Caki2 (cell line): ENCODE measurements at regions not wholly inside any gene's neighbourhood (a gene's known extent, or its start where the extent isn't known, plus 50 kb on each side); places are given as distances from the start of the nearest gene placed in this dataset.

ENCODE experiments used
- DNase-seq: peaks from one replicate; pipeline ENCODE4 v3.0.0-alpha.2; 2015; ENCODE audit warnings: low read depth
- in situ Hi-C: cut with HindIII; loops from 2 replicates; pipeline ENCODE4 v1.10.0; 2016; ENCODE audit warnings: low sequenced_read_pairs, low pct_unique_long_range_greater_than_20kb, mixed read lengths

- peak; percentile 55 for DNase-seq
- in situ Hi-C loops: no loop called here
Measured at GRCh38 chr22:46082633-46083032, 67.7 kb upstream of the PPARA start.

GRCh38 chr22:46083383-46084350, 66.7 kb upstream of the PPARA start:
- in situ Hi-C loops: no loop called here
- peak; percentile 59 for DNase-seq

GRCh38 chr22:46084376-46084775, 66.0 kb upstream of the PPARA start:
- in situ Hi-C loops: no loop called here
- peak; percentile 54 for DNase-seq

GRCh38 chr22:46084943-46085827, 65.1 kb upstream of the PPARA start:
- DNase-seq: peak; percentile 92
- in situ Hi-C loops: no loop called here

- in situ Hi-C loops: no loop called here
- peak; percentile 89 for DNase-seq
Measured at GRCh38 chr22:46085828-46086576, 64.3 kb upstream of the PPARA start.

GRCh38 chr22:46086577-46087335, 63.6 kb upstream of the PPARA start:
- in situ Hi-C loops: no loop called here
- peak; percentile 56 for DNase-seq

- DNase-seq: no peak
- in situ Hi-C loops: no loop called here
Measured at GRCh38 chr22:46087336-46087690, 63.0 kb upstream of the PPARA start.

GRCh38 chr22:46087816-46088277, 62.5 kb upstream of the PPARA start:
- in situ Hi-C loops: no loop called here

GRCh38 chr22:46088541-46089311, 61.6 kb upstream of the PPARA start:
- in situ Hi-C loops: no loop called here

More at GRCh38 chr22:46087816-46088277, 62.5 kb upstream of the PPARA start:
- DNase-seq: peak; percentile 82

GRCh38 chr22:46089426-46090035, 60.8 kb upstream of the PPARA start:
- DNase-seq: no peak
- in situ Hi-C loops: no loop called here

More at GRCh38 chr22:46088541-46089311, 61.6 kb upstream of the PPARA start:
- DNase-seq: no peak

GRCh38 chr22:46090036-46090591, 60.2 kb upstream of the PPARA start:
- in situ Hi-C loops: no loop called here

GRCh38 chr22:46090631-46091201, 59.6 kb upstream of the PPARA start:
- in situ Hi-C loops: no loop called here
- no peak for DNase-seq

More at GRCh38 chr22:46090036-46090591, 60.2 kb upstream of the PPARA start:
- DNase-seq: no peak

- in situ Hi-C loops: no loop called here
- no peak for DNase-seq
Measured at GRCh38 chr22:46091277-46091977, 58.9 kb upstream of the PPARA start.

GRCh38 chr22:46092011-46092410, 58.3 kb upstream of the PPARA start:
- in situ Hi-C loops: no loop called here
- DNase-seq: no peak

- in situ Hi-C loops: no loop called here
- DNase-seq: no peak
Measured at GRCh38 chr22:46092670-46093410, 57.5 kb upstream of the PPARA start.
